SH-SY5Y (cell line): ENCODE measurements at regions not wholly inside any gene's neighbourhood (a gene's known extent, or its start where the extent isn't known, plus 50 kb on each side); places are given as distances from the start of the nearest gene placed in this dataset.

Experiments used
- GATA2 ChIP-seq: IDR thresholded peaks from 2 replicates; pipeline ENCODE4 v1.6.1; 2011; ENCODE audit warnings: mild to moderate bottlenecking, low read depth, low read length
- GATA3 ChIP-seq: IDR thresholded peaks from 2 replicates; pipeline ENCODE4 v1.6.1; 2011; ENCODE audit warnings: low read depth, mild to moderate bottlenecking, low read length, moderate library complexity

DNA sequence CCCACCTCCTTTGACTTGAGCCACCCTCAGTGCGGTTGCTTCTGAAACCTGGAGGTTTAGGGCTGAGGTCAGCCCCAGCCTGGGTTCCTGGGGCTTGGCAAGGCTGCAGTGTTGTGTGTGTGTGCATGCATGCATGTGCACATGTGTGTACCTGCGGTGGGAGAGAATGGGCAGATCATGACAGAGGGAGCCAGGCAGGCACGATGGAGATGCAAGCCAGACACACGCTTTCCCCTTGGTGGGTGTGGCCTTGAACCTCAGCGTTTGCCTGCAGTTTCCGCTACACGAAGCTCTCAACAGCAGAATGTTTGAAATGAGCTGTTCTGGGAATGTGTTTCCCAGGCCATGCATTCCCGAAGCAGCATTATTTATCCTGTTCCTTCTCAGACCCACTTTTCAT, 65.9 kb upstream of the RAPGEF1 start:
- no peak for TF ChIP-seq GATA2
- TF ChIP-seq GATA3, result no peak
